CD14-positive monocyte (primary cell): ENCODE measurements at regions not wholly inside any gene's neighbourhood (a gene's known extent, or its start where the extent isn't known, plus 50 kb on each side); places are given as distances from the start of the nearest gene placed in this dataset.

ENCODE experiments used
- DNase-seq, 3 donors: peaks; one replicate each; pipeline ENCODE4 v3.0.0-alpha.2; 2011 to 2022
- H2AFZ ChIP-seq: 2 replicates; pipeline ENCODE4 v1.6.0; 2012; ENCODE audit warnings: mild to moderate bottlenecking, low read depth, low read length, inconsistent platforms; ENCODE audit not compliant: insufficient read depth, poor library complexity, severe bottlenecking
- H3K27ac ChIP-seq, 2 donors: 1 replicate in 1 of 2; 2 replicates in 1 of 2; pipeline ENCODE4 v1.5.1; 2012 to 2013; ENCODE audit warnings: low read length in 2 of 2, control low read depth in 1 of 2, inconsistent platforms in 1 of 2, low read depth in 1 of 2, mild to moderate bottlenecking in 1 of 2
- H3K27me3 ChIP-seq, 2 donors: one replicate each; pipeline versions ENCODE4 v1.6.0 to v1.6.1; 2011 to 2013; ENCODE audit warnings: low read length in 2 of 2; ENCODE audit not compliant: control insufficient read depth in 2 of 2, insufficient read depth in 2 of 2
- H3K36me3 ChIP-seq, 2 donors: replicated peaks in 1 of 2; 1 replicate in 1 of 2; 2 replicates in 1 of 2; pipeline versions ENCODE4 v1.5.1 to v1.6.1; 2012 to 2013; ENCODE audit warnings: low read length in 2 of 2, control low read depth in 1 of 2, inconsistent platforms in 1 of 2, mild to moderate bottlenecking in 1 of 2; ENCODE audit not compliant: insufficient read depth in 2 of 2, control insufficient read depth in 1 of 2
- H3K4me1 ChIP-seq, 2 donors: 1 replicate in 1 of 2; 2 replicates in 1 of 2; pipeline versions ENCODE4 v1.5.1 to v1.6.1; 2012 to 2013; ENCODE audit warnings: low read length in 2 of 2, control low read depth in 1 of 2, inconsistent platforms in 1 of 2, mild to moderate bottlenecking in 1 of 2, moderate library complexity in 1 of 2; ENCODE audit not compliant: insufficient read depth in 2 of 2, control insufficient read depth in 1 of 2
- H3K4me2 ChIP-seq: replicated peaks from 2 replicates; pipeline ENCODE3; 2012; ENCODE audit warnings: low read length, moderate library complexity, mild to moderate bottlenecking; ENCODE audit not compliant: poor library complexity, severe bottlenecking; ENCODE audit errors: extremely low read depth
- H3K4me3 ChIP-seq, 3 experiments: fragments of 200-600 bp in 1 of 3; sonication (generic) in 1 of 3; replicated peaks in 1 of 3; 1 replicate in 2 of 3; 2 replicates in 1 of 3; pipeline ENCODE4 v1.5.1; 2011 to 2013; ENCODE audit warnings: low read length in 3 of 3, mild to moderate bottlenecking in 3 of 3, control low read depth in 2 of 3, low read depth in 2 of 3, inconsistent platforms in 1 of 3, moderate library complexity in 1 of 3
- H3K79me2 ChIP-seq: 2 replicates; pipeline ENCODE4 v1.6.0; 2012; ENCODE audit warnings: mild to moderate bottlenecking, control low read depth, inconsistent platforms, low read length, moderate library complexity; ENCODE audit not compliant: insufficient read depth
- H3K9ac ChIP-seq: 2 replicates; pipeline ENCODE4 v1.6.0; 2017; ENCODE audit warnings: low read length, mild to moderate bottlenecking; ENCODE audit not compliant: insufficient read depth, poor library complexity, severe bottlenecking
- H3K9me3 ChIP-seq, 2 donors: replicated peaks in 1 of 2; 1 replicate in 1 of 2; 2 replicates in 1 of 2; pipeline versions ENCODE4 v1.5.1 to v1.6.1; 2012 to 2013; ENCODE audit warnings: low read length in 2 of 2, control low read depth in 1 of 2; ENCODE audit not compliant: control insufficient read depth in 1 of 2, insufficient read depth in 1 of 2
- H4K20me1 ChIP-seq: 2 replicates; pipeline ENCODE4 v1.6.0; 2012; ENCODE audit warnings: mild to moderate bottlenecking, low read length, control low read depth, moderate library complexity; ENCODE audit not compliant: insufficient read depth
- H3K27ac Mint-ChIP-seq, 7 donors: one replicate each; pipeline ENCODE4 v1.8.0; 2020; ENCODE audit warnings: mild to moderate bottlenecking in 7 of 7, mixed read lengths in 7 of 7, moderate library complexity in 6 of 7, inconsistent platforms in 2 of 7
- H3K27me3 Mint-ChIP-seq, 3 donors: one replicate each; pipeline ENCODE4 v1.8.0; 2021 to 2022; ENCODE audit warnings: low read depth in 3 of 3, mild to moderate bottlenecking in 3 of 3, mixed read lengths in 3 of 3, moderate library complexity in 3 of 3, inconsistent platforms in 1 of 3
- H3K36me3 Mint-ChIP-seq, 2 donors: one replicate each; pipeline ENCODE4 v1.8.0; 2020; ENCODE audit warnings: mixed read lengths in 2 of 2, inconsistent platforms in 1 of 2, mild to moderate bottlenecking in 1 of 2
- H3K4me1 Mint-ChIP-seq: one replicate; pipeline ENCODE4 v1.8.0; 2020; ENCODE audit warnings: mild to moderate bottlenecking, mixed read lengths
- H3K4me3 Mint-ChIP-seq, 2 donors: one replicate each; pipeline ENCODE4 v1.8.0; 2020; ENCODE audit warnings: mild to moderate bottlenecking in 2 of 2, mixed read lengths in 2 of 2, moderate library complexity in 1 of 2
- H3K9me3 Mint-ChIP-seq, 7 donors: one replicate each; pipeline ENCODE4 v1.8.0; 2020 to 2022; ENCODE audit warnings: mixed read lengths in 7 of 7, mild to moderate bottlenecking in 6 of 7, moderate library complexity in 6 of 7, inconsistent platforms in 2 of 7
- WGBS: methylation state at CpG from one replicate; pipeline ENCODE4 v1.1.5; 2013; ENCODE audit warnings: missing lambda C conversion rate; ENCODE audit not compliant: insufficient coverage; 5-methylcytosine and 5-hydroxymethylcytosine counted together
- intact Hi-C, 2 donors: fragments of 100-400 bp; cut with micrococcal nuclease; formaldehyde crosslinking; loops; one replicate each; pipeline versions ENCODE4 v1.15.0 to v1.15.1; 2023
- TF ChIP-seq, protein P1 (sequence below): fragments of 200-600 bp; IDR thresholded peaks from one replicate; pipeline ENCODE4 v1.8.0; 2022; ENCODE audit warnings: antibody characterized with exemption, mild to moderate bottlenecking

DNA sequence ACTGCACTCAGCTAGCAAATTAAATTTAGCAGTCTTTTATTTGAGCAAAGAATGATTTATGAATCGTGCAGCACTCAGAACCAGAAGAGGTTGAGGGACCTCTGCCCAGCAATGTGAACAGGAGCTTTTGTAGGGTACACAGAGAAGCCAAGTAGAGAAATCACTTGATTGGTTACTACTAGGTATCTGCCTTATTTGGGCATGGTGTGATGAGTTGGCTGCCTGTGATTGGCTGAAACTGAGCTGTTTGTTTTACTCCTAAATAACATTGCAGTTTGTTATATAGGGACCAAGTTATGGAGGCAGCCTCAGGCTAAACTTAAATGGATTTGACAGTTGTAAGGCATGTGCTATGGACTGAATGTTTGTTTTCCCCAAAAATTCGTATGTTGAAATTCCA lies 122.5 kb downstream of the RDH14 start:
- H3K4me1 ChIP-seq, result no peaks in the 10 kb centered on the region
- Mint-ChIP-seq H3K9me3 (no peaks in the 10 kb centered on the region), H3K27ac (no peak overlapping the region), H3K4me1 (no peaks in the 10 kb centered on the region), H3K36me3 (no peaks in the 10 kb centered on the region), H3K4me3 (no peak overlapping the region), H3K27me3 (peaks cover 0 to 6% (median 0%) of the 10 kb centered on the region in 3 donors)
- H3K27me3 ChIP-seq, result no peaks in the 10 kb centered on the region
- no peaks in the 10 kb centered on the region for H4K20me1 ChIP-seq
- H2AFZ ChIP-seq, result no peak overlapping the region
- H3K27ac ChIP-seq, result no peak overlapping the region
- no peaks in the 10 kb centered on the region for H3K36me3 ChIP-seq
- intact Hi-C loops, result no loop called here
- H3K9me3 ChIP-seq, result no peaks in the 10 kb centered on the region
- no peak overlapping the region for H3K4me2 ChIP-seq
- H3K79me2 ChIP-seq, result no peaks in the 10 kb centered on the region
- no peak overlapping the region for H3K4me3 ChIP-seq
- 94% methylated on average over 2 of the region's 2 CpGs for WGBS
- TF ChIP-seq, protein P1, sequence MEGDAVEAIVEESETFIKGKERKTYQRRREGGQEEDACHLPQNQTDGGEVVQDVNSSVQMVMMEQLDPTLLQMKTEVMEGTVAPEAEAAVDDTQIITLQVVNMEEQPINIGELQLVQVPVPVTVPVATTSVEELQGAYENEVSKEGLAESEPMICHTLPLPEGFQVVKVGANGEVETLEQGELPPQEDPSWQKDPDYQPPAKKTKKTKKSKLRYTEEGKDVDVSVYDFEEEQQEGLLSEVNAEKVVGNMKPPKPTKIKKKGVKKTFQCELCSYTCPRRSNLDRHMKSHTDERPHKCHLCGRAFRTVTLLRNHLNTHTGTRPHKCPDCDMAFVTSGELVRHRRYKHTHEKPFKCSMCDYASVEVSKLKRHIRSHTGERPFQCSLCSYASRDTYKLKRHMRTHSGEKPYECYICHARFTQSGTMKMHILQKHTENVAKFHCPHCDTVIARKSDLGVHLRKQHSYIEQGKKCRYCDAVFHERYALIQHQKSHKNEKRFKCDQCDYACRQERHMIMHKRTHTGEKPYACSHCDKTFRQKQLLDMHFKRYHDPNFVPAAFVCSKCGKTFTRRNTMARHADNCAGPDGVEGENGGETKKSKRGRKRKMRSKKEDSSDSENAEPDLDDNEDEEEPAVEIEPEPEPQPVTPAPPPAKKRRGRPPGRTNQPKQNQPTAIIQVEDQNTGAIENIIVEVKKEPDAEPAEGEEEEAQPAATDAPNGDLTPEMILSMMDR, result no peak
- no peak overlapping the region for H3K9ac ChIP-seq
- no peak for DNase-seq

DNA sequence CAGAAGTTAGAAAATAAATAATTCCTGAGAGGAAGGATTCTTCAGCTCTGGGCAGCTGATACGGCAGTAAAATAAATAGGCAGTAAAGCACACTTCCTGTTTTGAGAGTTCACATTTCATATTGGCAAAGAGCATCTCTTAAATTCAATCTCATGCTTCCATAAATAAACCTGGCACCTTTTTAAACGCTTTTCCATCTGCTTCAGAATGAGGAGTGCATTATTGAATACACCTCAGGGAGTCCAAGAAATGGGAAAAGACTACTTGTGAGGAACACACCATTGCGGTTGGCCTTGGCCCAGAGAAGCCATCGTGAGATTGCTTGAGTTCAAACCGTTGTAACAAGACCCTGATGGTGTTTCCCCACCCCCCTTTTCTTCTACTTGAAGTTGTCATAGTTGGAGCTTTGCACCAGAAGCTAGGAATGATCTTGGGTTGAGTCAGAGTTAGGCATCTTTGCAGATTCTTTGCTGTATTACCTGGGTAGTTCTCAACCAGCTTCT lies 123.9 kb downstream of the RDH14 start:
- intact Hi-C loops, result no loop called here
- DNase-seq, result no peak
- Histone ChIP-seq H3K4me2 (no peak overlapping the region), H3K27me3 (no peaks in the 10 kb centered on the region), H4K20me1 (no peaks in the 10 kb centered on the region), H3K27ac (no peak overlapping the region), H3K9me3 (no peaks in the 10 kb centered on the region), H3K9ac (no peak overlapping the region), H3K79me2 (no peaks in the 10 kb centered on the region), H3K4me1 (no peaks in the 10 kb centered on the region), H3K4me3 (no peak overlapping the region), H3K36me3 (no peaks in the 10 kb centered on the region), H2AFZ (no peak overlapping the region)
- WGBS, result 73% methylated on average over 3 of the region's 5 CpGs
- Mint-ChIP-seq H3K36me3 (no peaks in the 10 kb centered on the region), H3K27ac (no peak overlapping the region), H3K9me3 (no peaks in the 10 kb centered on the region), H3K4me1 (no peaks in the 10 kb centered on the region), H3K27me3 (peaks cover 0 to 3% (median 0%) of the 10 kb centered on the region in 3 donors), H3K4me3 (no peak overlapping the region)
- TF ChIP-seq, protein P1, result no peak
